Colonic mucosa (tissue), 4 donors: ENCODE measurements at regions not wholly inside any gene's neighbourhood (a gene's known extent, or its start where the extent isn't known, plus 50 kb on each side); places are given as distances from the start of the nearest gene placed in this dataset.

Experiments
- DNase-seq: peaks from one replicate; pipeline ENCODE4 v3.0.0-alpha.2; 2020
- H3K27ac ChIP-seq: fragments of 200-600 bp; one replicate; pipeline ENCODE4 v1.8.0; 2021
- H3K27me3 ChIP-seq: fragments of 200-600 bp; one replicate; pipeline ENCODE4 v1.8.0; 2021
- H3K36me3 ChIP-seq: fragments of 200-600 bp; one replicate; pipeline ENCODE4 v1.8.0; 2021
- H3K4me1 ChIP-seq: fragments of 200-600 bp; one replicate; pipeline ENCODE4 v1.8.0; 2021; ENCODE audit warnings: mild to moderate bottlenecking
- H3K4me3 ChIP-seq: fragments of 200-600 bp; one replicate; pipeline ENCODE4 v1.8.0; 2021
- H3K9ac ChIP-seq, 2 donors: one replicate each; pipeline ENCODE4 v1.7.0; 2013; ENCODE audit warnings: control low read depth in 2 of 2, low read depth in 2 of 2, low read length in 2 of 2
- H3K9me3 ChIP-seq: fragments of 200-600 bp; one replicate; pipeline ENCODE4 v1.8.0; 2021
- CTCF ChIP-seq: fragments of 200-600 bp; IDR thresholded peaks from one replicate; pipeline ENCODE4 v1.8.0; 2022; ENCODE audit warnings: antibody characterized with exemption, mild to moderate bottlenecking
- intact Hi-C: fragments of 100-400 bp; cut with DNase I; formaldehyde crosslinking; loops from one replicate; pipeline ENCODE4 v1.14.1; 2022
- donor health status: healthy.
- donor health status: DM: no; HTN: no; CAD: no.
- donor health status: DM: no; HTN: no; CAD: no.

- no peaks in the 10 kb centered on the region for H3K27me3 ChIP-seq
- H3K4me3 ChIP-seq: no peak overlapping the region
- H3K27ac ChIP-seq: no peak overlapping the region
- no peaks in the 10 kb centered on the region for H3K36me3 ChIP-seq
- no peak overlapping the region for H3K9ac ChIP-seq
- H3K4me1 ChIP-seq: no peaks in the 10 kb centered on the region
- DNase-seq: no peak
- H3K9me3 ChIP-seq: no peaks in the 10 kb centered on the region
- TF ChIP-seq CTCF: no peak
- intact Hi-C loops: no loop called here
Measured at GRCh38 chr11:26063915-26064314, 268.0 kb upstream of the ANO3 start.

DNA sequence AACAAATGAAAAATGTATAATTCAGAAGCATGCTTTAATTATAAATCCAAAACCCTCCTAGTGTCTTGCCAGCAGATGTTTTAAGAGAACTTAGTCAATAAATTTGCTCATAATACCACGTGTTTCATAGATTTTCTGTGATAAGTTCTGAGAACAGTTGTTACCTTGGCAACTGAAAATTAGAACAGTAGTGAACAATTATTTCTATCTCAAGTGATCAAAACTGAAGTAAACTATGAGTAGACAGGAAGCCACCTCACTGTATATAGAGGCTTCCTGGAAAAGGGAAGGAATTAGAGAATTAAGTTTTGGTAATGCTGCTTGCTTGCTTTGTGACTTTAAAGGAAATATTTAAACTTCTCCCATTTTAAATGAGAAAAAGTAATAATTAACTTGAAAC, 266.0 kb upstream of the ANO3 start:
- Histone ChIP-seq H3K27me3 (no peaks in the 10 kb centered on the region), H3K27ac (no peak overlapping the region), H3K4me3 (no peak overlapping the region), H3K36me3 (no peaks in the 10 kb centered on the region), H3K4me1 (no peaks in the 10 kb centered on the region), H3K9me3 (no peaks in the 10 kb centered on the region), H3K9ac (no peak overlapping the region)
- no peak for TF ChIP-seq CTCF
- intact Hi-C loops: no loop called here
- no peak for DNase-seq

DNA sequence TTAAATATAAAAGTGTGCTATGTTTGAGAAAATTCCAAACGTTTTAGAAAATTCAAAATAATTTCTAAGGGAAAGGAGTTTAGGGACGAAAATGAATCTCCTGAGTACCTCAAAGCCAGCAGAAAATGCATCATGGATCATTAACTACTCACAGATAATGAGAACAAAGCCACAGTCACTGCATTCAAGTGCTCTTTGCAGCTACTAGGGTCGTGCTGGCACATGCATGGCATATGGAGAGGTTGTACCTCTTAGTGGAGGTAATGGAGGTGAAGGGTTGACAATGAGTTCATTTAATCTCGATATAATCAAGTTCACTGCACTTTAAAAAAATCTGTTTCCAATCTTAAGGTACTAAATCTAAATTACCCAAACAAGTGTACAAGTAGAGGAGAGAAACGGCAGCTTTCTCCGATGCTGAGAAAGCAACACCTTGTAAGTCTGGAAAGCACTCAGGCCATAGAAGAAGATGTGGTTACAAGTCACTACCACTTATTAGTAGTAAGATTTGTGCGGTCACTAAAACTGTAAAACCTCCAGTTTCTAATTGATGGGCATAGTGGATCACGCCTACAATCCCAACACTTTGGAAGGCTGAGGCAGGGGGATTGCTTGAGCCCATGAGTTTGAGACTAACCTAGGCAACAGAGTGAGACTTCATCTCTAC, 261.1 kb upstream of the ANO3 start:
- H3K36me3 ChIP-seq: no peaks in the 10 kb centered on the region
- no peak overlapping the region for H3K27ac ChIP-seq
- intact Hi-C loops: no loop called here
- no peak overlapping the region for H3K9ac ChIP-seq
- no peaks in the 10 kb centered on the region for H3K4me1 ChIP-seq
- no peak for DNase-seq
- H3K9me3 ChIP-seq: no peaks in the 10 kb centered on the region
- no peak for TF ChIP-seq CTCF
- no peak overlapping the region for H3K4me3 ChIP-seq
- H3K27me3 ChIP-seq: no peaks in the 10 kb centered on the region

GRCh38 chr11:26072614-26073153, 259.2 kb upstream of the ANO3 start:
- DNase-seq: no peak
- H3K4me3 ChIP-seq: no peak overlapping the region
- H3K27ac ChIP-seq: no peak overlapping the region
- TF ChIP-seq CTCF: no peak
- no peak overlapping the region for H3K9ac ChIP-seq
- no peaks in the 10 kb centered on the region for H3K36me3 ChIP-seq
- no peaks in the 10 kb centered on the region for H3K4me1 ChIP-seq
- H3K27me3 ChIP-seq: no peaks in the 10 kb centered on the region
- H3K9me3 ChIP-seq: no peaks in the 10 kb centered on the region
- intact Hi-C loops: no loop called here

DNA sequence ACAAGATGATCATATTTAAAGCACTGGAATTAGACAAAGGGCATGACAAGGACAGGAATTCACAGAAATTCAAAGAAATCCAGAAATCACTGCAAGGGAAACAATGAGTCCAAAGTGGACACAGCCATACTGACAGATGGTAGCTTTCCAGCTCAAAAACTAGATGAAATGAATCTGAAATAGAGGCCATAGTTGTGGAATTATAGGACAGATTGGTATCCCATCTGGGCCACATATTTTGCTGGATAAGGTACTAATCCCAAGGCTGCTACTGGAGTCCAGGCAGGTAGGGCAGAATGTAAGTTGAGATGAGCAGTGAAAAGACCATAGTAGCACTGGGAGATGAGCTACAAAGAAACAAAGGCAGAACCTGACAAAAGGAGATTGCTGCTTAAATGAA, 258.3 kb upstream of the ANO3 start:
- Histone ChIP-seq H3K9me3 (no peaks in the 10 kb centered on the region), H3K36me3 (no peaks in the 10 kb centered on the region), H3K9ac (no peak overlapping the region), H3K4me1 (no peaks in the 10 kb centered on the region), H3K27ac (no peak overlapping the region), H3K4me3 (no peak overlapping the region), H3K27me3 (no peaks in the 10 kb centered on the region)
- no peak for TF ChIP-seq CTCF
- intact Hi-C loops: no loop called here
- no peak for DNase-seq
